Suprapubic skin (tissue), 4 donors: ENCODE measurements at regions not wholly inside any gene's neighbourhood (a gene's known extent, or its start where the extent isn't known, plus 50 kb on each side); places are given as distances from the start of the nearest gene placed in this dataset.

Experiments
- DNase-seq, 2 donors: peaks; one replicate each; pipeline ENCODE4 v3.0.0-alpha.2; 2019; ENCODE audit warnings: low spot score in 2 of 2
- H3K27ac ChIP-seq: fragments of 200-600 bp; sonication (generic); one replicate; pipeline ENCODE4 v1.5.1; 2019
- H3K27me3 ChIP-seq: fragments of 200-600 bp; sonication (generic); one replicate; pipeline ENCODE4 v1.5.1; 2019
- H3K36me3 ChIP-seq: fragments of 200-600 bp; sonication (generic); one replicate; pipeline ENCODE4 v1.5.1; 2019
- H3K4me1 ChIP-seq: fragments of 200-600 bp; sonication (generic); one replicate; pipeline ENCODE4 v1.5.1; 2019
- H3K4me3 ChIP-seq: fragments of 200-600 bp; sonication (generic); one replicate; pipeline ENCODE4 v1.5.1; 2019; ENCODE audit warnings: mild to moderate bottlenecking
- H3K9me3 ChIP-seq: fragments of 200-600 bp; sonication (generic); one replicate; pipeline ENCODE4 v1.5.1; 2019
- CTCF ChIP-seq, 2 donors: fragments of 200-600 bp in 1 of 2; fragments of 450-650 bp in 1 of 2; sonication (generic) in 1 of 2; IDR thresholded peaks; one replicate each; pipeline ENCODE4 v1.5.1; 2016 to 2019; ENCODE audit warnings: antibody characterized with exemption in 2 of 2, mild to moderate bottlenecking in 1 of 2, moderate library complexity in 1 of 2
- EP300 ChIP-seq: sonication (generic); formaldehyde crosslinking; IDR thresholded peaks from one replicate; pipeline ENCODE4 v1.6.1; 2017; ENCODE audit warnings: antibody characterized with exemption
- POLR2A ChIP-seq, 2 donors: fragments of 450-650 bp; IDR thresholded peaks; one replicate each; pipeline ENCODE4 v1.6.1; 2017; ENCODE audit warnings: antibody characterized with exemption in 2 of 2, mild to moderate bottlenecking in 2 of 2, moderate library complexity in 2 of 2
- POLR2AphosphoS5 ChIP-seq, 3 donors: sonication (generic); formaldehyde crosslinking; IDR thresholded peaks; one replicate each; pipeline ENCODE4 v1.6.1; 2017; ENCODE audit warnings: antibody characterized with exemption in 3 of 3
- whole genome bisulfite sequencing: methylation state at CpG from one replicate; pipeline ENCODE4 v1.1.5; 2018; 5-methylcytosine and 5-hydroxymethylcytosine counted together

- no peaks in the 10 kb centered on the region for H3K4me1 ChIP-seq
- WGBS, result 70% methylated on average over 1 of the region's 1 CpG
- H3K27me3 ChIP-seq, result no peaks in the 10 kb centered on the region
- no peaks in the 10 kb centered on the region for H3K36me3 ChIP-seq
- H3K9me3 ChIP-seq, result no peaks in the 10 kb centered on the region
- H3K4me3 ChIP-seq, result no peak overlapping the region
- TF ChIP-seq EP300 (no peak), CTCF (IDR thresholded peaks at IDR 0.05) (no peak), POLR2AphosphoS5 (IDR thresholded peaks at IDR 0.05) (no peak), POLR2A (IDR thresholded peaks at IDR 0.05) (no peak)
- no peak for DNase-seq
- no peak overlapping the region for H3K27ac ChIP-seq
Measured at GRCh38 chr6:74871757-74872156, 334.1 kb downstream of the COL12A1 start.

- H3K27me3 ChIP-seq, result no peaks in the 10 kb centered on the region
- no peaks in the 10 kb centered on the region for H3K4me1 ChIP-seq
- no peaks in the 10 kb centered on the region for H3K9me3 ChIP-seq
- TF ChIP-seq CTCF (IDR thresholded peaks at IDR 0.05), result no peak
- no peak for TF ChIP-seq POLR2AphosphoS5 (IDR thresholded peaks at IDR 0.05)
- TF ChIP-seq EP300, result no peak
- TF ChIP-seq POLR2A (IDR thresholded peaks at IDR 0.05), result no peak
- H3K36me3 ChIP-seq, result no peaks in the 10 kb centered on the region
- no peak overlapping the region for H3K4me3 ChIP-seq
- WGBS, result 64% methylated on average over 2 of the region's 2 CpGs
- no peak overlapping the region for H3K27ac ChIP-seq
- no peak for DNase-seq
Measured at GRCh38 chr6:74870403-74870802, 335.4 kb downstream of the COL12A1 start.

- no peak overlapping the region for H3K27ac ChIP-seq
- H3K9me3 ChIP-seq, result no peaks in the 10 kb centered on the region
- DNase-seq, result no peak
- H3K4me1 ChIP-seq, result no peaks in the 10 kb centered on the region
- 69% methylated on average over 2 of the region's 2 CpGs for WGBS
- no peaks in the 10 kb centered on the region for H3K27me3 ChIP-seq
- H3K36me3 ChIP-seq, result no peaks in the 10 kb centered on the region
- TF ChIP-seq CTCF (IDR thresholded peaks at IDR 0.05) (no peak), POLR2A (IDR thresholded peaks at IDR 0.05) (no peak), EP300 (no peak), POLR2AphosphoS5 (IDR thresholded peaks at IDR 0.05) (no peak)
- H3K4me3 ChIP-seq, result no peak overlapping the region
Measured at GRCh38 chr6:74867291-74867690, 338.6 kb downstream of the COL12A1 start.

- Histone ChIP-seq H3K4me3 (no peak overlapping the region), H3K9me3 (no peaks in the 10 kb centered on the region), H3K27ac (no peak overlapping the region), H3K27me3 (no peaks in the 10 kb centered on the region), H3K36me3 (no peaks in the 10 kb centered on the region), H3K4me1 (no peaks in the 10 kb centered on the region)
- 78% methylated on average over 1 of the region's 1 CpG for WGBS
- no peak for TF ChIP-seq POLR2A (IDR thresholded peaks at IDR 0.05)
- no peak for TF ChIP-seq CTCF (IDR thresholded peaks at IDR 0.05)
- no peak for TF ChIP-seq POLR2AphosphoS5 (IDR thresholded peaks at IDR 0.05)
- no peak for TF ChIP-seq EP300
- no peak for DNase-seq
Measured at GRCh38 chr6:74863968-74864367, 341.9 kb downstream of the COL12A1 start.

GRCh38 chr6:74860456-74860855 is 345.4 kb downstream of the COL12A1 start:
- no peak overlapping the region for H3K27ac ChIP-seq
- no peak overlapping the region for H3K4me3 ChIP-seq
- TF ChIP-seq POLR2A (IDR thresholded peaks at IDR 0.05) (no peak), POLR2AphosphoS5 (IDR thresholded peaks at IDR 0.05) (no peak), CTCF (IDR thresholded peaks at IDR 0.05) (no peak), EP300 (no peak)
- no peaks in the 10 kb centered on the region for H3K27me3 ChIP-seq
- H3K9me3 ChIP-seq, result no peaks in the 10 kb centered on the region
- no peaks in the 10 kb centered on the region for H3K36me3 ChIP-seq
- H3K4me1 ChIP-seq, result no peaks in the 10 kb centered on the region
- no peak for DNase-seq
